Stimulated activated CD8-positive, alpha-beta memory T cell treated with anti-CD3 and anti-CD28 coated beads, Interleukin-4, amount 100 ng/mL, for 48 hours (primary cell): ENCODE measurements at regions not wholly inside any gene's neighbourhood (a gene's known extent, or its start where the extent isn't known, plus 50 kb on each side); places are given as distances from the start of the nearest gene placed in this dataset.

ENCODE experiments used
- DNase-seq: peaks from one replicate; pipeline ENCODE4 v3.0.0-alpha.2; 2020

GRCh38 chr4:135290136-135290535, 1088.5 kb upstream of the PABPC4L start:
- DNase-seq, result no peak

GRCh38 chr4:135283934-135284333, 1082.3 kb upstream of the PABPC4L start:
- DNase-seq, result no peak

DNA sequence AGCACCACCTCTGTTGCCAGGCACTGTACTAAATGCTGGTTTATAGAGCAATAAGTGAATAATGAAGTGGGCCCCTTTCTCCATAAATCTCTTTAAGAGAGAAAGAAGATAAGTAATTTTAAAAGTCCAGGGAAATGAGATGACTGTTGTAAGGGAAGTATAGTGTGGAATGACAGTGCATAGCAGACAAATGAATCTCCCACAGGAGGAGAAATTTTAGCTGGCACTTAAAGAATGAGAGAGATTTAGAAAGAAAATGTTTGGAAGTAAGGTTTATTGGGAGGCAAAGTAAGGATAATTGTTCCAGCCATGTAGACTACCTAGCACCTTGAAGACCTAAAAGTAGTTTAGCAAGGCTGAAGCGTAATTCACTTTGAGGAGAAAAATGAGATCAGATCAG, 1081.1 kb upstream of the PABPC4L start:
- DNase-seq, result no peak

DNA sequence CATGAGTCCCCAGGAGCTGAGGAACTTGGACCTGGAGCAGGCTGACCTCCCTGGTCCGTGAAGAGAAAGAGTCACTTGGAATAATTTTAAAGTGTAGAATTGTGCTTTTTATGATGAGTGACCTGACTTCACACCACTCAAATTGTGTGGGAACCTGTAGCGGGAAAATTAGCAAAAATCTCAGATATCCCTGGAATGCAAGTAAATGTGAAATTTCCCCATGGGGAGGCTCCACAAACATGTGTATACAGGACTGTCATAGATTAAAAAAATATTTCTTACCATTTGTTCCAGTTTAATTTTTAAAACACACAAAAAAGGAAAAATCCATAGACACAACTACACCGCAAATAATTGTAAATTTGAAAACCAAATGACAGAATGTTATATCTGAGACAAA, 1079.6 kb upstream of the PABPC4L start:
- no peak for DNase-seq

DNA sequence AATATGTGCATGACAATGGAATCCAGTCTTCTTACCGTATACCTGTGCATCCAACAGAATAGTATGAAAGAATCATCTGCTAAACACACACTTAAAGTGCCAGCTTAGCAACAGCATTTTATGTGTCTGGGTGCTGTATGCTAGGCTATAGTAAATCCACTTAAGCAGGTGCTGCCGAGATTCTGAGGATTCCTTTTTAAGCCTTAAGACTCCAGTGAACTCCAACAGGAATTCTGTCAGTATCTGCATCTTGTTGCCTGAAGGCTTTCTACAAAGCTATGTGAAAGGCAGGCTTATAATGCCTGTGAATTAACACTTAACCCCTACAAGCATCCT, 1076.4 kb upstream of the PABPC4L start:
- no peak for DNase-seq

GRCh38 chr4:135277068-135277979, 1075.7 kb upstream of the PABPC4L start:
- no peak for DNase-seq

DNA sequence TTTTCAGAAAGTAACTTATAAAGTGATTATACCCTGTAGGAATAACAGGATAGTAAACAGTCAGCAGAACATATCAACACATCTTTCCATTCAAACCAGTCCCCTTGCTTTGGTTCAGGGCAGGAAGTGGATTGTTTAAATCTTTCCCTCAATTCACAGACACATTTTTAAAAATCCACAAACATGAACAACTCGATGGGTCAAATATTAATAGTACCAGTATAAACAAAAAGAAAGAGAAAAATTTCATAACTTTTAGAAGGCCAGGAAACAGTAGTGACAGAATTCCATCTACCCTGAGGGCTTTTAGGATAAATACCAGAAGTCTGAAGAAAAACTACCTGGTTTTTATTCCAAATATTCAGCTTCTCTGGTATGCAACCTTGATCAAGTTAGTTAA, 1072.8 kb upstream of the PABPC4L start:
- DNase-seq, result no peak

DNA sequence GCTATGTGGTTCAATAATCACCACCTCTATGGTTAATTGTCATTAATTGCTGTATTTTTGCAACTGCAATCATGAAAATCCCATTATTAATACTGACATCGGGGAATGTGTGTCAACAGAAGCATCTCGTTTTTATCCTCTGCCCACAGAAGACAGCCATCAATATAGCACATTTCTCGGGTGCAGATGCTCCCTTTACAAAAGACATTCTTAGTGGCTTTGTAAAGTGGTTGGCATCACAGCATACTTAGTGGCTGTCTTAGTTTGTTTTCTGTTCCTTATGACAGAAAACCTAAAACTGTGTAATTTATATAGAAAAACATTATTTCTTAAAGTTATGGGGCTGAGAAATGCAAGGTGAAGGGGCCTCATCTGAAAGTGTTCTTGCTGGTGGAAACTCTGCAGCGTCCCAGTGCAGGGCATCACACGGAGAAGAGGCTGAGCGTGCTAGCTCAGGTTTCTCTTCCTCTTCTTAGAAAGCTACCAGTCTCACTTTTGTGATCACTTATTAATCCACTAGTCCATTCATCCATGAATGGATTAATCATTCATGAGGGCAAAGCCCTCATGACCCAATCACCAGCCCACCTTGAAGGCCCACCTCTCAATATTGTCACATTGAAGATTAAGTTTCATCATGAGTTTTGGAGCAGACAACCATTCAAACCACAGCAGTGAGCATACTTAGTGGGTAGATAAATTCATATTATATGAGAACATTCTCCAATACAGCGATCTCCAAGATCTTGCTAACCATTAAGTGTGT, 1067.7 kb upstream of the PABPC4L start:
- DNase-seq, result no peak

DNA sequence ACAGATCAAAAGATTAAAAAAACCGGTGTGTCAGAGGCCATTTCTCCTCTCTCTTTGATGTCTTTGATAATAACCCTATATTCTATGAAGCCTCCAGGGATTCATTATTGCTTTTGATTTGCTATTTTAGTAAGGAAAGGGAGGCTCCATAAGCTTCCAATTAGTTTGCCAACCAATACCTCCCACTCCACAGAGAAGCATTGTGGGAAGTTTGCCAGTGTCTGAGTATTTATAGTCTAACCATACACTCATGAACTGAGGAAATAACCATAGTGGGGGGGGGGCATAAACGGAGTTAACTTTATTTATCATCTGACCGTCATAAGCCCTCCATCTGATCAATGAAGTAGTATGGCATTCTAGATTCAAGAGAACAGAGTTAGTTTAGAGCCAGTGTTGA, 1066.8 kb upstream of the PABPC4L start:
- no peak for DNase-seq

DNA sequence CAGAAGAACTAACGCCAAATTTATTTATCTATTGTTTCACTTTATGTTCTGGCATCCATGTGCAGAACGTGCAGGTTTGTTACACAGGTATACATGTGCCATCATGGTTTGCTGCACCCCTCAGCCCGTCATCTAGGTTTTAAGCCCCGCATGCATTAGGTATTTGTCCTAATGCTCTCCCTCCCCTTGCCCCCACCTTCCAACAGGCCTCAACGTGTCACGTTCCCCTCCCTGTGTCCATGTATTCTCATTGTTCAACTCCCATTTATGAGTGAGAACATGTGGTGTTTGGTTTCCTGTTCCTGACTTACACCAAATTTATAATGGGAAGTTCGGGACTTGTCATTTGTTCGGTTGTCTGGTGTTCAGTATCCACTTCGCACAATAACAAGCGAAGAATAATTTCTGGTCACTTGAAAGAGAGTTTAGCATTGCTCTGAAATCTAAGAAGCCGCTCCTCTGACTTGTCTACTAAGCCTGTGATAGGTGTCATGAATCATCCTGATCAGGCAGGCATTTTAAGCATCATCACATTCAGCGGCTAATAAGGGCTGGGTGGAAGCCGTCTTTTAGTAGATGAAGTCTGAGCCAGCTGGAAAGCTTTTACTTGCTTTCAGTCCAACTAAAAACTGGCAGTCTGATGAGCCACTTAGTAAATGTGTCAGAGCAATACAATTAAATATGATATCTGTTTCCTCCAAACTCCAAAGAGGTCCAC, 1065.7 kb upstream of the PABPC4L start:
- no peak for DNase-seq

- no peak for DNase-seq
Measured at GRCh38 chr4:135256111-135256510, 1054.5 kb upstream of the PABPC4L start.

DNA sequence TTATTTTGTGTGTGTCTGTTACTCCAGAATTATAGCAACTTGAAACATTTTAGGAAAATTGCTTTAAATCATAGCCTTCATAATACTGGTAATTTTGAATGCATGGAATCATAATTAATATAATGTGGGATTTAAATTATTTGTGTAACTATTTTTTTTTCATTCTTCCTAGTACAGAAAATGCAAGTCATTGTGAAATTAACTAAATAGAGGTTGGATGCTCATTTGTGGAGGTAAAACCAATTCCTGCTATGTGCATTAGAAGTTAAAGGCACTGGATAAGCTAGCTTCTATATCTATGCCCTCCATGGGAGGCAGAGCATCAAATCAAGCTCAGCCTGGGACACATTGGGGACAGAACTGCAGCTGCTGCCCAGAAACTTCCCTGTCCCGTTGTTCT, 1048.5 kb upstream of the PABPC4L start:
- no peak for DNase-seq

GRCh38 chr4:135249024-135249423, 1047.4 kb upstream of the PABPC4L start:
- no peak for DNase-seq

GRCh38 chr4:135244696-135245095, 1043.1 kb upstream of the PABPC4L start:
- DNase-seq, result no peak

GRCh38 chr4:135244056-135244455, 1042.5 kb upstream of the PABPC4L start:
- DNase-seq, result no peak

DNA sequence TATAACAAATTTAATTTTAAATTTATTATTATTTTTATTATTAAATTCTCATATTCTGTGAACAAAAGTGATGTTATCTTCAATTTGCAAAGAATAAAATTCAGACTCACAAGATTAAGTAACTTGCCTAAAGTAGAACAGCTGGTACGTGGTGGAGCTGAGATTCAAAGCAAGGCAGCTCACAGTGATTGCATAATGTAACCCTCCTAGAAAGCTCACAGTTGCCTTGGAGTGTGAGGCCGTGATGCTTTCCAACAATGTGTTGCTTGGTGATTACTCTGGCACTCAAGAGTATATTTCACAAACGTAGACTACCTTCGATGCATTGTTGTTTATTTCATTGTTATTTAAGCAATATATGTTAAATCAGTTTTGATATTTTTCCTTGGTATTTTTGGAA, 1039.2 kb upstream of the PABPC4L start:
- no peak for DNase-seq

DNA sequence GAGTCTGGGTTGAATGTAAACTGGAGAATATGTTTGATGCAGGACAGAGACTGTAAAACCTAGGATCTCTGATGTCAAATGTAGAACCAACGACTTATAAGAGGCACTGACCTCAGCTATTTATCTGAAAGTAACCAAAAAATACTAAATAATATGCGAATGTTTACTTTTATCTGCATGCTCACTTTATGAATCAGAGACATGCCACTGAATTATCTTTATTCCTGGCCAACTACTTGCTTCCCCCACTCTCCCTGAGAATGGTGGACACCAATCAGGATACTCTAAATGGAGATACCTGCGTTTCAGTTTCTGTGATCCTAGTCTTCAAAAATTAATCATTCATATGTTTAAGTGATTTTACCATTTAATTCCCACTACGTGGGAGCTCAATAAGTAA, 1038.4 kb upstream of the PABPC4L start:
- DNase-seq, result no peak

GRCh38 chr4:135238940-135239339, 1037.4 kb upstream of the PABPC4L start:
- no peak for DNase-seq

- DNase-seq, result no peak
Measured at GRCh38 chr4:135236048-135236447, 1034.5 kb upstream of the PABPC4L start.

GRCh38 chr4:135227842-135228241, 1026.3 kb upstream of the PABPC4L start:
- DNase-seq, result no peak

- no peak for DNase-seq
Measured at GRCh38 chr4:135225551-135225950, 1024.0 kb upstream of the PABPC4L start.

DNA sequence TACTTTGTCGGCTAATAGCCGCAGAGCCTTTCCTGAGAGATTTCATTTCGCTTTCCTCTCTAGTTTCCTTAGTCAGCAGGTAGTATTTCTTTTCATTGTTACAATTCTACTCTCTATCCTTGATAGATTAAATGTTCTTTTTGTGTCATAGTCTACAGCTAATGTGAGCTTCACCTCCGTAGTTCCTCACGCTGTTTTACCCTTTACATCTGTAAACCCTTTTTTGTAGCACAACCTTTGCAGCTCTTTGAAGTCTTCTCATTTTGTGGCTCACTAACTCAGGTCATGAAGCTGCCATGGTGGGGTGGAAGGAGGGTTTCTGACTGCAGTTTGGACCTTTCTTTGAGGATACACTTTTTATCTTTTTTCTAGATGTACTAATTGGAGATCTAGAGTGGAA, 1008.8 kb upstream of the PABPC4L start:
- no peak for DNase-seq

DNA sequence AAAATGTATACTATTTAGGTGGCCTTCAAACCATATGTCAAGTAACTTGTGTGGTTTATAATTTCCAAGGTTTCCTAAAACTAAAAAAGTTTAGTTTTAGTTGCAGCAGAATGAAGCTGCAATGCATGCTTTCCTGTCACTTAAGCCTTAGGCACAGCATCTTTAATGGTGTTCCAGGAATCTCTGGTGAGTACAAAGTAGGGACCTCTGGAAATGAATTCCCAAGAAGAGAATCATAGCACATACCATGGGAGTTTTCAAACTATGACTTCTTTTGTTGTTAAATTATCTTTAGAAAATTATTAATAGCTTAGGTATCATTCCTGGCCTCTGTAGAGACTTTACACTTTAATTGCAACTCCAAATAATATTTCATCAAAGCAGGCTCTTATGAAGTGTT, 1005.9 kb upstream of the PABPC4L start:
- DNase-seq, result no peak

DNA sequence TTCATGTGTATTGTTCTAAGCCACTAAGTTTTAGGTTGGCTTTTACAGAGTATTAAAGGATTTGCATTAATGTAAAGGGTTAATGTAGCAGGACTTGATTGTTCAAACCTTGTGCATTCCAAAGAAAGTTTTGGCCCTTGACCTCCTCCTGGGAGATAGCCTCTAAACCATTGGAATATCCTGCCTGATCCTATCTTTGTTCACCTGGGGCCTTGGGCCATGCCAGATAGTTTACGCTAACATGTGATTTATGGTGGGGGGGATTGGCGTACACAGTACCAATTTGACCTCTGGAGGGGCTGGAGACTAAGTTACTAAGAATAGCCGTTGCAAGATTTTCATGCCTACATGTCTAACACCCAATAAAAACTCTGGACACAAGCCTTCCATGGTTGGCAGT, 1002.7 kb upstream of the PABPC4L start:
- DNase-seq, result no peak
